GM19395 (cell line): ENCODE measurements at regions not wholly inside any gene's neighbourhood (a gene's known extent, or its start where the extent isn't known, plus 50 kb on each side); places are given as distances from the start of the nearest gene placed in this dataset.

Experiments used
- ATAC-seq: cut with Tn5 transposase; IDR thresholded peaks from one replicate; pipeline ENCODE4 v1.9.1; 2021; ENCODE audit warnings: mild to moderate bottlenecking, moderate library complexity; ENCODE audit not compliant: unreplicated experiment

DNA sequence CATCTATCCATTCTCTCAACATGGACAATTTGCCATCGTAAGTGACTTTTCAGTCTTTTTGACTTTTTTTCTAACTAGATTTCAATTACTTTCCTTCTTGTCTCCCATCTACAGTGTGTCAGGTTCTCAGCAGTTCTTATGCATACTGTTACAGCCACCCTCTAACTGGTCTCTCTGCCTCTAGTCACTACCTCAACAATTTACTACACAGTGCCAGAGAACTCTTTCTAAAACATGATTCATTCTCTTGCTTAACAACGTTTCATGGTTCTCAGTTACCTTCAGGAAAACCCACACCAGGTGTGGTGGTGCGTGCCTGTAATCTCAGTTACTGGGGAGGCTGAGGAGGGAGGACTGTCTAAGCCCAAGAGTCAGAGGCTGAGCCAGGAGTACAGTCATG, 95.4 kb downstream of the DIPK2A start:
- no peak for ATAC-seq

DNA sequence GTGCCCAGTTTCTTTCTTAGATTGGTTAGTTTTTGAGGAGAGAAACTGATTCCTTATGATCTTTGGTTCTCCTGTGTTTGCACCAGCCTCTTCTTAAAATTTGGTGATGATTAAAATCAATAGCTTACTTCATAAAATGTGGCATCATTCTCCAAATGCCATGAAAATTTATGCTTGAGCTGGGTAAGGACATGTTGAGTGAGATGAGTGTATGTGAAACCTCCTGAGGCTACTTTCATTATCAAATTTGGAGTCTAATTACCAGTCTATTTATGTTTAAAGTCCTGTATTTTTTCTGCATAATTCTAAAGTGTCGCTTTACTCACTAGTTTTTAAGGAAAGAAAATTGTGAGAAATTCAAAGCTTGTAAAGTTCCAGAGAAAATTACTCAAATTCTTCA, 102.1 kb downstream of the DIPK2A start:
- ATAC-seq: no peak

DNA sequence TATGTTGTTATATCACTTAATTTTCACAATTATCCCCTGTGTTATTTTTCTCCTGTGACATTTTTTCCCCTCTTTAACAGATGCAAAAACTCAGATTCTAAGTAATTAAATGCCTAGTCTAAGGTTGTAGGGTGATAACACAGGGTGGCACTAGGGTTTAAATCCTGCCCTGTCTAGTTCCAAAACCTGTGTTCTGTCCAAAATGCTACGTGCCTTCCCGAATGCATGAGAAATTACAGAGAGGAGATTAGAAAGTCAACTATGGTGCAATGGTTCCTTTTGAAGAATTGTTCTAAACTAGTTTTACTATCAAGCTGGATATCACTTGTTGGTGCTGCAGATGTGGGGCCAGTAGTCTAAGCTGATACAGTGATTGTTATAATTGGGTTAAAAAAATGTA, 108.0 kb downstream of the DIPK2A start:
- ATAC-seq: no peak

DNA sequence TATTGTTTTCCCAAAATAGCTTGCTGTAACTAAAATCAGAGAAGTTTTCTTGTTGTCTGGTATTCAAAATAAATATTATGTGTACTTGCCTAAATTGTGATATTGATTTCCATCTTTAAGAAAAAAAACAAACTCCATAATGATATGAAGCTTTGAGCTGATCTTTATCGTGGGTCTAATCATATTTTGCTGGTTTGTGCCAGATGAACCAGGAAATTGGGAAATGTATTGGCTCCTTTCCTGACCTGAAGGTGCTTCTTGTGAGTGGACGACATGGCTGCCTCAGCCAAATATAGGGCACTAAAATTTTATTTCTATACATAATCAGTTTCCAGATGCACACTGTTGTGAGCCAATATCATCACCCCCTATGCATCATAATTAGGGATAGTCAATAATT, 113.3 kb downstream of the DIPK2A start:
- no peak for ATAC-seq

GRCh38 chr3:144085964-144086363, 114.3 kb downstream of the DIPK2A start:
- no peak for ATAC-seq

GRCh38 chr3:144096016-144096415, 124.4 kb downstream of the DIPK2A start:
- no peak for ATAC-seq

GRCh38 chr3:144097163-144097562, 125.5 kb downstream of the DIPK2A start:
- no peak for ATAC-seq

- no peak for ATAC-seq
Measured at GRCh38 chr3:144098691-144099090, 127.1 kb downstream of the DIPK2A start.

- ATAC-seq: no peak
Measured at GRCh38 chr3:144102421-144102820, 130.8 kb downstream of the DIPK2A start.

- no peak for ATAC-seq
Measured at GRCh38 chr3:144104186-144104585, 132.6 kb downstream of the DIPK2A start.

- no peak for ATAC-seq
Measured at GRCh38 chr3:144104679-144105078, 133.1 kb downstream of the DIPK2A start.

- ATAC-seq: no peak
Measured at GRCh38 chr3:144105542-144105941, 133.9 kb downstream of the DIPK2A start.

DNA sequence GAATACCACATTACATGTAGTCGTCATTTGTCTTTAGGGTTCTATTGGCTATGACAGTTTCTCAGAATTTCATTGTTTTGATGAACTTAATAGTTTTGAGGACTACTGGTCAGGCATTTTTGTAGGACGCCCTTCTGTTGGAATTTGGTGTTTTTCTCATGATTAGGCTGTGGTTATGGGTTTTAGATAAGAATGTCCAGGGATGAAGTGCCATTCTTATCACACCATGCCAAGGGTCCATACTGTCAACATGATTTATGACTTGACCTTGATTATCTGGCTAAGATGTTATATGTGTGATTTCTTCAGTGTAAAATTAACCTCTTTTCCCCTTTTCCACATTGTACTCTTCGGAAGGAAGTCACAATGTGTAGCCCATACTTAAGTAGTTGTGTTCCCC, 135.3 kb downstream of the DIPK2A start:
- ATAC-seq: no peak

DNA sequence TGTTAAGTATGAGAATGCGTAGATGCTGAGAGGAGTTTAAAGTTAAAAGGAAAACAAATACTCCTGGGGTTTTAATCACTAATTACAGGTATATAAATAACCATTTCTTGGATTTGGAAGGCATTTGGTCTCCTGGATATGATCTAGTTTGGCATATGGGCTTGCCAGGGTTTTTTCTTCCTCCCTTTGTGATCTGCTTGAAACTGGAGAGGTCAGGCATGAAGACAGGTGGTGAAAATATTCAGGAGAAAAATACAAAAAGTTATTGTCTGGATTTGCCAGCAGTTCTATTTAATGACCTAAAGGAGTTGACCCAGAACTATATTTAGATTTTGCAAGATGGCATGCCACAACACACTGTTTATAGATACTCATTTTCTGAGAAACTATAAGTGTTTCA, 136.3 kb downstream of the DIPK2A start:
- no peak for ATAC-seq

DNA sequence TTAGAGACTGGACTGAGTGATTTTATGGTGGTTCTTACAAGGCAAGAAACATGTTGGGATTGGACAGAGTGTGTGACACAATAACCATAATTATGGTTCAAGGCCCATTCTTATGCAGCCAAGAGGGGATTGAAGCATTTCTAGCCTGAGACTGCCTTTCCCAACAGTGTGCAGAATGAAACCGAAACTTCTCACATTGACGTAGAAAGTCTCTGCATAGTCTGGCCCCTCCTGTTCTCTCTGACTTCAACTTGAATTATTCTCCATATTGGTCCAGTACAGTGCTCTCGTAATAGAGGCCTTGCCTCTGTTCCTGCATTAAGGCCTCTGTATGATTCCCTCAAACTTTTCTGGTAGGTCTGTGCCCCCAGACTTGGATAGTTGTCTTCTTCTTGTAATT, 138.3 kb downstream of the DIPK2A start:
- peak; percentile 96 for ATAC-seq

GRCh38 chr3:144112036-144112435, 140.4 kb downstream of the DIPK2A start:
- ATAC-seq: no peak

DNA sequence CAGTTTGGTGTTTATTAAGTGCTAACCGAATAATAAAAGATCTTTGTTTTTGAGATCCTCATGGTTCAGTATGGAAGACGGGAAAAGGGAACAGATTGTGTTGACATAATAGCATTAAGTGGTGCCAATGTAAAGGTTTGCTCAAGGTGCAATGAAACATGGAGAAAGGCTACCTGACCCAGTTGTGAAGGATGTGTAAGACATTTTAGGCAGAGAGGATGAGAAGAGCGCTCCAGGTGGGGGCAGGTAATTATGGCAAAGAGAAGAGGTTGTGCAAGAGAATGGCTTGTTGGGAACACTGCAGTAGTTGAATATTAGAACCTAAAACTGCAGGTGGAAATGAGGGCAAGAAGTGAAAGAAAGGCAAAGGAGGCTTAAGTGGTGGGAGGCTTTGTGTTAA, 140.8 kb downstream of the DIPK2A start:
- no peak for ATAC-seq

DNA sequence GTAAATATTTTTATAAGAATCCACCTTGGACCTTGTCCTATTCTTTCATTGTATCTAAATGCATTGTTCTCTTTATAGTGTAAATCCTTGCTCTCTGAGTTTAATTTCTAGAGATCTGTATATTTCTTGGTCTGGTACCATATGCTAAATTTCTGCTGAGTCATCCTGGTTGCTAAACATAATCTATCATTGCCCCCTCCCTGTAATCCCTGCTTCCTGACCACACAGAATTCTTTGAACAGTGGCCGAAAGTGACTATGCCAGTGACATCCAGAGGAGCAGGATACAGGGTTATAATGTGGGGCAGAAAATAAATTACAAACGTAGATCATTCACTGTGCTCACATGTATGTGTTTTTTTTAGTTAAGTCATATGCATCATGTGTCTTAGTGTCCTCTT, 143.1 kb downstream of the DIPK2A start:
- no peak for ATAC-seq

GRCh38 chr3:144119633-144120032, 148.0 kb downstream of the DIPK2A start:
- ATAC-seq: no peak

- ATAC-seq: no peak
Measured at GRCh38 chr3:144121661-144122060, 150.0 kb downstream of the DIPK2A start.

DNA sequence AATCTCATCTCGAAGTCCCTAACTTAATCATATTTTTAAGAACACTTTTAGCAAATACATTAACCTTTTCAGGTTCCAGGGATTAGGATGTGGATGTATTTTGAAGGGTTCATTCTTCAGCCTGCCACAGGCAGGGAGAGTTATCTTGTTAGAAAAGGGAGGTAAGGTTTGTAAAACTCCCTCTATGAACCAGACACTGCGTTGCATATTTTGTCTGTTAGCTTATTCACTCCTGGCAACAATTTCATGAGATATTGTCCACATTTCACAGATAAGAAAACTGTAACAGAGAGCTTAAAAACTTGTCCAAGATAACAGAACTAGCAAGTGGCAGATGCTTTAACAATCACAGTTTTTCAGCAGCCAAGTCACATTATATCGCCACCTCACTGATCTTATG, 155.4 kb downstream of the DIPK2A start:
- no peak for ATAC-seq

- peak; percentile 14 for ATAC-seq
Measured at GRCh38 chr3:144127700-144128099, 156.1 kb downstream of the DIPK2A start.

GRCh38 chr3:144128108-144128892, 156.7 kb downstream of the DIPK2A start:
- ATAC-seq: peak; percentile 99
